IPS-20b (cell line): ENCODE measurements at regions not wholly inside any gene's neighbourhood (a gene's known extent, or its start where the extent isn't known, plus 50 kb on each side); places are given as distances from the start of the nearest gene placed in this dataset.
A peak's percentile ranks its signal among the peaks of the same experiment; 100 is the strongest.
"Not testable (repeated sequence)": the region's sequence is repeated elsewhere in the genome, so short reads cannot be mapped to it uniquely, and the experiment has no call there.

Source experiments
- H3K27ac ChIP-seq: one replicate; pipeline ENCODE4 v1.5.1; 2013; ENCODE audit warnings: low read length
- H3K27me3 ChIP-seq: 2 replicates; pipeline ENCODE4 v1.6.1; 2013; ENCODE audit warnings: mild to moderate bottlenecking, low read length, inconsistent platforms; ENCODE audit not compliant: insufficient read depth
- H3K36me3 ChIP-seq: 2 replicates; pipeline ENCODE4 v1.6.1; 2013; ENCODE audit warnings: low read depth, mild to moderate bottlenecking, inconsistent platforms, low read length, moderate library complexity; ENCODE audit not compliant: insufficient read depth
- H3K4me1 ChIP-seq: 2 replicates; pipeline ENCODE4 v1.6.1; 2013; ENCODE audit warnings: mild to moderate bottlenecking, control low read depth, inconsistent platforms, low read length, moderate library complexity; ENCODE audit not compliant: insufficient read depth
- H3K4me3 ChIP-seq: 2 replicates; pipeline ENCODE4 v1.5.1; 2013; ENCODE audit warnings: mild to moderate bottlenecking, low read length, inconsistent platforms
- H3K9ac ChIP-seq: 2 replicates; pipeline ENCODE4 v1.6.1; 2013; ENCODE audit warnings: low read depth, mild to moderate bottlenecking, inconsistent platforms, low read length, moderate library complexity
- H3K9me3 ChIP-seq: 2 replicates; pipeline ENCODE4 v1.6.1; 2013; ENCODE audit warnings: mild to moderate bottlenecking, low read depth, low read length, inconsistent platforms; ENCODE audit not compliant: insufficient read depth

DNA sequence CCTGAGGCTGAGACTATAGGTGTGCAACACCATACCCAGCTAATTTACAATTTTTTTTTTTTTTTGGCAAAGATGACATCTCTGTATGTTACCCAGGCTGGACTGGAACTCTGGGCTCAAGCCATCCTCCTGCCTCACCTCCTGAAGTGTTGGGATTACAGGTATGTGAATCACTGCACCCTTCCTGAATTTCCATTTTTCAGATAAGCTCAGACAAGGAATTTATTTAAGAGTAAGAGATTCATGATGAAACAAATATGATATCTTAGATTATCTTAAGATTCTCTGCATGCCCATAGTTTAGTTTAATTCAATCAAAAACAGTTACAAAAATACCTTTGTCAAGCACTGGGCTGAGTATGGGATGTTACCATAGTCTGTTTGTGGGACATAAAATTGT lies 128.4 kb upstream of the BASP1 start:
- H3K27ac ChIP-seq, result no peak overlapping the region
- H3K9ac ChIP-seq, result no peak overlapping the region
- no peaks in the 10 kb centered on the region for H3K36me3 ChIP-seq
- H3K27me3 ChIP-seq, result no peaks in the 10 kb centered on the region
- no peaks in the 10 kb centered on the region for H3K9me3 ChIP-seq
- no peak overlapping the region for H3K4me3 ChIP-seq
- no peaks in the 10 kb centered on the region for H3K4me1 ChIP-seq

DNA sequence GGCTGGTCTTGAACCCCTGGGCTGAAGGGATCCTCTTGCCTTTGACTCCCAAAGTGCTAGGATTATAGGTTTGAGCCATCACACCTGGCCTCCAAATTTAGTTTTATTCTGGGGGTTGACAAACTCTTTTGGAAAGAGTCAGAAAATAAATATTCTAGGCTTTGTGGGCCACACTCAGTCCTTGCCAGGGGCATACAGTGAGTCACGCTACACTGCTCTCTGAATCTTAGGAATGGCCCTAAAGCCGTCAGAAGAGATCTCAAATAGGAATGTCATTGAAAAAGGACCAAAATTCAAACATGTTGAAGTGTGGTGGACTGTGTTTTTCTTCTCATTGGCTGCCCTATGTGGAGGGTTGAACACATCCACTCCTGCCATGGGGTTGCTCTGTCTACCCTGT lies 127.7 kb upstream of the BASP1 start:
- Histone ChIP-seq H3K36me3 (no peaks in the 10 kb centered on the region), H3K4me1 (no peaks in the 10 kb centered on the region), H3K9ac (no peak overlapping the region), H3K4me3 (no peak overlapping the region), H3K27me3 (no peaks in the 10 kb centered on the region), H3K9me3 (no peaks in the 10 kb centered on the region), H3K27ac (no peak overlapping the region)

DNA sequence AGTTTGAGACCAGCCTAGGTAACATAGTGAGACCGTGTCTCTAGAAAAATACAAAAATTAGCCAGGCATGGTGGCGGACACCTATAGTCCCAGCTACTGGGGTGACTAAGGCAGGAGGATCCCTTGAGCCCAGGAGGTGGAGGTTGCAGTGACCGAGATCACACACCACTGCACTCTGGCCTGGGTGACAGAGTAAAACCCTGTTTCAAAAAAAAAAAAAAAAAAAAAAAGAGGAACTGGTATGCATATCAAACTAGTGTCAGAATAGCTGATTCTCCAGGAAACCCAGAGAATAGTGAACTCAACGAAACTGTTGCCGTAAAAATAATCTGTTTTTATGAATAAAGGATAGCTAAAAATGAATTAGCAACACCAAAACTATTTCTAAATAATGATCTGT lies 126.6 kb upstream of the BASP1 start:
- no peak overlapping the region for H3K9ac ChIP-seq
- H3K27me3 ChIP-seq, result no peaks in the 10 kb centered on the region
- no peaks in the 10 kb centered on the region for H3K36me3 ChIP-seq
- no peaks in the 10 kb centered on the region for H3K9me3 ChIP-seq
- no peak overlapping the region for H3K4me3 ChIP-seq
- no peak overlapping the region for H3K27ac ChIP-seq
- H3K4me1 ChIP-seq, result no peaks in the 10 kb centered on the region

DNA sequence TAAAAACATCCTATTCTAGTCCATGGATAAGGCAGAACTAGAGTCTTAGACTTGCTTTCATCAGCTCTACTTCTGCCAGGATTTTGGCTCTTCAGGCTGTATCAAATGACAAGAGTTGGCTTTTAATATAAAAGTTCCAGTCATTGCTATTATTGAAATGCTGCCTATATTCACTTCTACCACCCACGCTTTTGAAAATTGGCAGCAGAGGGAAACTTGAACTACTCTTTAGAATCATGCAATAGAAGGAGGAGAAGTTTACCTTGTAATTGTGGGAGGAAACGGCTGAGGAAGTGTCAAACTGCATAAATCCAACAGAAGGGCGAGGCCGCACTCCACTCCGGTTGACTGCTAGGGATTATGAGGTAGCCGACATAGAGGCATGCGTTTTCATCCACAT lies 122.6 kb upstream of the BASP1 start:
- no peaks in the 10 kb centered on the region for H3K9me3 ChIP-seq
- no peaks in the 10 kb centered on the region for H3K27me3 ChIP-seq
- no peak overlapping the region for H3K9ac ChIP-seq
- H3K27ac ChIP-seq, result no peak overlapping the region
- peaks cover 3% of the 10 kb centered on the region; the same call in 1 of the 2 replicates for H3K4me1 ChIP-seq
- H3K4me3 ChIP-seq, result no peak overlapping the region
- H3K36me3 ChIP-seq, result no peaks in the 10 kb centered on the region

DNA sequence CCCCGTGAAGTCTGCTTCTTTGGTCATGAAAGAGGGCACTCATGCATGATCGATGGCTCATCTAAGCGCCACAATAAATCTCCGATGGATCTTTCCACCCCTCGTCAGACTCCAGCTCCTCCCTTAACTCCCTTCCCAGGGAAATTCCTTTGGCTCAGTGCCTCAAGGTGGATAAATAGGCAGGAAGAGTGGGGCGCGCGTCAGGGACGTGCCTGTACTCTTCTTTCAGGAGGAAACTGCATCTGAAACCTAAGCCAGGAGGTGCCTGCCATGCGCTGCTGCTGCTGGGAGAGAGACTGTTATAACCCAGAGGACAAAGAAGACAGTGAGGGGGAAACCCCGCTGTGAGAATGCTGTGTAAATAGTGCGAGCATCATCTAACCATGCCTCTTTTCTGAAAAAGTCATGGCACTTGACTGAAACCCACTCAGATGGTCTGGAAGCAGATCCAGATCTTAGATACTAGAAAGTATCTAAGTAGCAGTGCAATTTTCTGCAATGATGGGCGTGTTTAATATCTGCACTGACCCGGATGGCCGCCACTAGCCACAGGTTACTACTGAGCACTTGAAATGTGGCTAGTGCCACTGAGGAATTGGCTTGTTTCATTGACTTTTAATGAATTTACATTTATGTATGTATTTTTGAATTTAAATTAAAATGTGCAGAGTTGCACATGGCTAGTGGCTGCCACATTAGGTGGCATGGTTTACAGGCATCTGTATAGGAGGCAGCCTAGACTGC lies 120.3 kb upstream of the BASP1 start:
- no peak overlapping the region for H3K27ac ChIP-seq
- peaks cover 3% of the 10 kb centered on the region; the same call in 1 of the 2 replicates for H3K4me1 ChIP-seq
- H3K9ac ChIP-seq, result peak overlapping the region; percentile 7; the same call in 1 of the 2 replicates
- no peak overlapping the region for H3K4me3 ChIP-seq
- no peaks in the 10 kb centered on the region for H3K9me3 ChIP-seq
- no peaks in the 10 kb centered on the region for H3K36me3 ChIP-seq
- H3K27me3 ChIP-seq, result no peaks in the 10 kb centered on the region

DNA sequence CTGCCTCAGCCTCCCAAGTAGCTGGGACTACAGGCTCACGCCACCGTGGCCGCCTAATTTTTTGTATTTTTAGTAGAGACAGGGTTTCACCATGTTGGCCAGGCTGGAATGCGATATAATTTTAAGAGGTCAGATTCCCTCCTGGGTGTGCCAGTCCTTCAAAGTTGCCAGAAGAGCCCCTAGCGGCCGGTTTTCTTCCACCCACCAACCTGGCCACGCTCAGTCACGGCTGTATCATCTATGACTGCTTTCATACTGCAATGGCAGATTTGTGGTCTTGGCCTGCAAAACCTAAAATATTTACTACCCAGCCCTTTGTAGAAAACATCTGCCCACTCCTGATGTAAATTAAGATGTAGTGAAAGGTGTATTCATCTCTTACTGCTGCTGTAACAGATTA lies 117.5 kb upstream of the BASP1 start:
- no peak overlapping the region for H3K9ac ChIP-seq
- no peaks in the 10 kb centered on the region for H3K27me3 ChIP-seq
- H3K36me3 ChIP-seq, result no peaks in the 10 kb centered on the region
- no peaks in the 10 kb centered on the region for H3K9me3 ChIP-seq
- no peak overlapping the region for H3K4me3 ChIP-seq
- H3K27ac ChIP-seq, result no peak overlapping the region
- H3K4me1 ChIP-seq, result peaks cover 3% of the 10 kb centered on the region; the same call in 1 of the 2 replicates

DNA sequence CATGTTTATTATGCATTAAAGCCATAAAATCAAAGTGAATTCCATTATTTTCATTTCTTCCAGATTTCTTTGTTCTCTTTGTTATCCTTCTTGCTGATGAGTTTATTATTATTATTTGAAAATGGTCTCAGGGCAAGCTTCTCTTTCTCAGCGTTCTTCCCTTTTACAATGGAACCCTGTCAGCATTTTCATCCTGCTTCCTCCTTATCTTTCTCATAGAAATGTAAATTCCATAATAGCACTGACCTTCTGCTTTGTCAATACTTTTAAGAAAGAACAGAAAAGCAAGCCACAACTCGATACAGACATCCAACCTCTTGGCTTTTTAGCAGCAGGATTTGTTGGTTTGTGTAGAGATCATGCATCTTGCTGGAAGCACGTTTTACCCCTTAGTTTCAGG lies 114.0 kb upstream of the BASP1 start:
- Histone ChIP-seq H3K9me3 (no peaks in the 10 kb centered on the region), H3K27me3 (no peaks in the 10 kb centered on the region), H3K4me3 (no peak overlapping the region), H3K36me3 (no peaks in the 10 kb centered on the region), H3K4me1 (no peaks in the 10 kb centered on the region; the same call in 1 of the 2 replicates), H3K9ac (no peak overlapping the region), H3K27ac (no peak overlapping the region)

DNA sequence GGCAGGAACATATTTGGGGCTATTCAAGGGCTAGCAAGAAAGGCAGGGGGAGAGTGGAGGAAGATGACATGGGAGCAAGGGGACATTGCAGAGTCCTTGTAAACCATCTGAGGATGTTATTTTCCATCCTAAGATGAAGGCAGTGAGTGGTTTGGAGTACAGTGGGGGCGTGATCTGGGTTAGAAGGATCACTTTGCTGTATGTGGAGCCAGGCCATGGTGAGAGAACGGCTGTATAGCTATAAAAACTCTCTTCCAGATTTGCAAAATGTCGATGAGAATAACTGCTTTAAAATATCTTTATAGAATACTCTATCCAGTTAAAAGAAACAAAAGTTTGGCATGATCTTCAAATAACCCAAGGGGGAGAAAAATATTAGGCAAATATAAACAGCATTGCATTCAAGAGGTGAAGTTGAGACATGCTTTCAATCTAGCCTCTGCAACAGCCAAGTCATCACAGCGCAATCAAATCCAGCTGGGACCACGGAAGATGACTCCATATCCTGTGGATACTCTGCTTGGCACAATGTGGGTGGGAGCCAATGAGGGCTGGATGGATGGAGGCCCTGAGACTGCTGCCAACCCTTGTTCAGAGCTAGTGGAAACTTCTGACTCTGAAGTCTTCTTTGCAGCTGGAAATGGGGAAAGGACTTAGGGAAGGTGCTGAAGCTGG lies 111.5 kb upstream of the BASP1 start:
- Histone ChIP-seq H3K9ac (no peak overlapping the region), H3K27me3 (no peaks in the 10 kb centered on the region), H3K4me3 (no peak overlapping the region), H3K27ac (no peak overlapping the region), H3K4me1 (no peaks in the 10 kb centered on the region; the same call in 1 of the 2 replicates), H3K36me3 (no peaks in the 10 kb centered on the region), H3K9me3 (no peaks in the 10 kb centered on the region)

DNA sequence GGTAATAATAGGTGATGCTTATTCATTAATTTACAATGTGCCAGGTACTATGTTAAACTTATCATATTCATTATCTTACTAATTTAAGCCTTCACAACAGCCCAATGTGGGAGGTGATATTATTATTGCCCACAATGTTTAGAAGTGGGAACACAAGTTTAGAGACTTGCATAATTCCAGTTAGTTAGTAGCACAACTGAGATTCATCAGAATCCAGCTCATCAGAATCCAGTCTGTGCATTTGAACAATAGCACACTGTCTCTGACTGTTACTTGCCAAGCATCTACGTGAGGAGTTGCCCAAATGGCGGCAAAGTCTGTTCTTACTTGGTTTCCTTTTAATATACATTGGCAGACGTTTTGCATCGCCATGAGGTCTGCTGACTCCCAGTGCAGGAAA lies 110.9 kb upstream of the BASP1 start:
- H3K27me3 ChIP-seq, result no peaks in the 10 kb centered on the region
- no peaks in the 10 kb centered on the region; the same call in 1 of the 2 replicates for H3K4me1 ChIP-seq
- H3K9me3 ChIP-seq, result no peaks in the 10 kb centered on the region
- H3K27ac ChIP-seq, result no peak overlapping the region
- H3K36me3 ChIP-seq, result no peaks in the 10 kb centered on the region
- no peak overlapping the region for H3K4me3 ChIP-seq
- H3K9ac ChIP-seq, result no peak overlapping the region

DNA sequence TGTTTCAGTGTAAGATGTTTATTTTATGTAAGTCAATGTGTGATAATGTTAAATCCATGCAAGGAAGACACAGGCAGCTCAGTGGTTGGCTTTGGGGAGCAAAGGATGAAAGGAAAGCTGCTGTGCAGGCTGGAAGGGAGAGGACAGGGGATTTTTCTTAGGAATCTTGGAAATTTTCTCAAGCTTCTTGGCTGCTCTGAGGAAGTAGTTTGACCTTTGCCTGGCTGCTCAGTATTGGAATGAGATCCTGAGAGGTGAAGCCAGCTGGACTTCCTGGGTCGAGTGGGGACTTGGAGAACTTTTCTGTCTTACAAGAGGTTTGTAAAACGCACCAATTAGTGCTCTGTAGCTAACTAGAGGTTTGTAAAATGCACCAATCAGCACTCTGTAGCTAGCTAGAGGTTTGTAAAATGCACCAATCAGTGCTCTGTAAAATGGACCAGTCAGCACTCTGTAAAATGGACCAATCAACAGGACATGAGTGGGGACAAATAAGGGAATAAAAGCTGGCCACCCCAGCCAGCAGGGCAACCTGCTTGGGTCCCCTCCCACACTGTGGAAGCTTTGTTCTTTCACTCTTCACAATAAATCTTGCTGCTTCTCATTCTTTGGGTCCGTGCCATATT lies 105.2 kb upstream of the BASP1 start:
- not testable (repeated sequence) for H3K4me3 ChIP-seq, H3K9ac ChIP-seq, H3K36me3 ChIP-seq, H3K27ac ChIP-seq, H3K9me3 ChIP-seq, H3K27me3 ChIP-seq
- peaks cover 11% of the 10 kb centered on the region; the same call in 1 of the 2 replicates for H3K4me1 ChIP-seq

DNA sequence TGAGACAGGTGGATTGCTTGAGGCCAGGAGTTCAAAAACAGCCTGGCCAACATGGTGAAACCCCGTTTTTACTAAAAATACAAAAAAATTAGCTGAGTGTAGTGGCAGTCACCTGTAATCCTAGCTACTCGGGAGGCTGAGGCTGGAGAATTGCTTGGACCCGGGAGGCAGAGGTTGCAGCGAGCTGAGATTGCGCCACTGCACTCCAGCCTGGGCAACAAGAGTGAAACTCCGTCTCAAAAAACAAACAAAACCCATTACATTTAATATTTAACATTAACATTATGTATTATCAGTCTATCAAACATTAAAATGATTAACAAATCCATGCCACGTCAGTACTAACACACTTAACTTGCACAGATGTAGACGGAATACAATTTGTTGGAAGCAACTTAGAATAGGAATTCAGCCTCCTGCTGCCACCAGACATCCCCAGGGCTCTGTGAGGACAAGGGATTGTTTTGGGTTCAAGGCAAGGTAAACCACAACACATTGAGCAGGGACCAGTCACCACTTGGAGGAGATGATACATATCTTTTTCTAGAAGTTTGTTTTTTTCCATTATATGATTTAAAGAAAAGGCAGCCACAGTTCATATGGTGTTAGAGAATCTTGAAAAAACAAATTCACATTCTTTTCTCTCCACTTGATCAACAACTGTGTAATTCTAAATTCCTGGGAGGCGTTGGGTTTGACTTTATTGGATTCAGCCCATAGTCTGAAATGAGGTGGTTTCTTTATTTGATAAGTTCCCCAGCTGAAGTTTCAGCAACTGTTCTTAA lies 104.1 kb upstream of the BASP1 start:
- no peak overlapping the region for H3K27ac ChIP-seq

More for the DNA sequence above, 104.1 kb upstream of the BASP1 start:
- H3K9ac ChIP-seq, result no peak overlapping the region
- peaks cover 11% of the 10 kb centered on the region; the same call in 1 of the 2 replicates for H3K4me1 ChIP-seq
- H3K36me3 ChIP-seq, result no peaks in the 10 kb centered on the region
- no peaks in the 10 kb centered on the region for H3K9me3 ChIP-seq
- no peak overlapping the region for H3K4me3 ChIP-seq
- H3K27me3 ChIP-seq, result no peaks in the 10 kb centered on the region
